ENCODE measurements at regions not wholly inside any gene's neighbourhood (a gene's known extent, or its start where the extent isn't known, plus 50 kb on each side); places are given as distances from the start of the nearest gene placed in this dataset.

GRCh38 chr5:165858118-165858517 is 2352.7 kb downstream of the MAT2B start:
- no peak for ATAC-seq
- TF ChIP-seq ZNF70 (CRISPR knock-in tag; IDR thresholded peaks at IDR 0.05) (no peak), TCF4 (CRISPR knock-in tag; IDR thresholded peaks at IDR 0.05; ENCODE audit: borderline replicate concordance) (no peak), CSDC2 (CRISPR knock-in tag; IDR thresholded peaks at IDR 0.05) (no peak), PPARA (CRISPR knock-in tag; IDR thresholded peaks at IDR 0.05; ENCODE audit: borderline replicate concordance) (no peak), ZFP3 (CRISPR knock-in tag; IDR thresholded peaks at IDR 0.05) (no peak), RARB (CRISPR knock-in tag; IDR thresholded peaks at IDR 0.05) (no peak), ARNTL (CRISPR knock-in tag; IDR thresholded peaks at IDR 0.05; ENCODE audit: borderline replicate concordance, low read depth) (no peak), ISL1 (CRISPR knock-in tag; IDR thresholded peaks at IDR 0.05) (no peak), SNAI2 (CRISPR knock-in tag; IDR thresholded peaks at IDR 0.05) (no peak), ZFP30 (CRISPR knock-in tag; IDR thresholded peaks at IDR 0.05) (no peak), CSRNP3 (CRISPR knock-in tag; IDR thresholded peaks at IDR 0.05) (no peak), ZNF565 (CRISPR knock-in tag; conservative IDR thresholded peaks at IDR 0.05; ENCODE audit: low read depth) (no peak)

DNA sequence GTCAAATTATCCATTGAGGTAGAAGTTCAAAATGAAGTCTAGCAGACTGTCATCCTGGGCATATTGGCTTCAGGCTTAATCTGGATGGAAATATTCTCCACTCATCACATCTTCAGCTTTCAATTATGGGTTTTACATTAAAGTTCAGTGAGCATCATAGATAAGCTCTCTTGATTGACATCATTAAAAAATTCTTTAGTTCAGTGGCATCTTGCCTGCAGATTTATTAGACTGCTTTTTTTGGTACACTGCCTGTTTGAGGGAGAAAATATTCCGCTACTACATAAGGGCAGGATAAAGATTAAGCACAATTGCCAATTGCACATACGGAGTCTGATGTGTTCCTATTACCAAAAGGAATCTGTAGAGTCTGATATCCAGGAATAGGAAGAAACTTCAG is 2353.8 kb downstream of the MAT2B start:
- TF ChIP-seq, protein P1, sequence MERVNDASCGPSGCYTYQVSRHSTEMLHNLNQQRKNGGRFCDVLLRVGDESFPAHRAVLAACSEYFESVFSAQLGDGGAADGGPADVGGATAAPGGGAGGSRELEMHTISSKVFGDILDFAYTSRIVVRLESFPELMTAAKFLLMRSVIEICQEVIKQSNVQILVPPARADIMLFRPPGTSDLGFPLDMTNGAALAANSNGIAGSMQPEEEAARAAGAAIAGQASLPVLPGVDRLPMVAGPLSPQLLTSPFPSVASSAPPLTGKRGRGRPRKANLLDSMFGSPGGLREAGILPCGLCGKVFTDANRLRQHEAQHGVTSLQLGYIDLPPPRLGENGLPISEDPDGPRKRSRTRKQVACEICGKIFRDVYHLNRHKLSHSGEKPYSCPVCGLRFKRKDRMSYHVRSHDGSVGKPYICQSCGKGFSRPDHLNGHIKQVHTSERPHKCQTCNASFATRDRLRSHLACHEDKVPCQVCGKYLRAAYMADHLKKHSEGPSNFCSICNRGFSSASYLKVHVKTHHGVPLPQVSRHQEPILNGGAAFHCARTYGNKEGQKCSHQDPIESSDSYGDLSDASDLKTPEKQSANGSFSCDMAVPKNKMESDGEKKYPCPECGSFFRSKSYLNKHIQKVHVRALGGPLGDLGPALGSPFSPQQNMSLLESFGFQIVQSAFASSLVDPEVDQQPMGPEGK (CRISPR knock-in tag; IDR thresholded peaks at IDR 0.05; ENCODE audit: borderline replicate concordance), result no peak
- TF ChIP-seq CSDC2 (CRISPR knock-in tag; IDR thresholded peaks at IDR 0.05) (no peak), BACH2 (CRISPR knock-in tag; IDR thresholded peaks at IDR 0.05; ENCODE audit: borderline replicate concordance) (no peak), ZNF8 (CRISPR knock-in tag; IDR thresholded peaks at IDR 0.05) (no peak), SNAI2 (CRISPR knock-in tag; IDR thresholded peaks at IDR 0.05) (no peak), TCF4 (CRISPR knock-in tag; IDR thresholded peaks at IDR 0.05; ENCODE audit: borderline replicate concordance) (no peak), CSRNP3 (CRISPR knock-in tag; IDR thresholded peaks at IDR 0.05) (no peak)
- no peak for ATAC-seq

- TF ChIP-seq ZFP30 (CRISPR knock-in tag; IDR thresholded peaks at IDR 0.05) (no peak), PPARA (CRISPR knock-in tag; IDR thresholded peaks at IDR 0.05; ENCODE audit: borderline replicate concordance) (no peak), ZC3H10 (CRISPR knock-in tag; IDR thresholded peaks at IDR 0.05) (no peak), ZFP3 (CRISPR knock-in tag; IDR thresholded peaks at IDR 0.05) (no peak), CSDC2 (CRISPR knock-in tag; IDR thresholded peaks at IDR 0.05) (no peak)
- TF ChIP-seq, protein P2, sequence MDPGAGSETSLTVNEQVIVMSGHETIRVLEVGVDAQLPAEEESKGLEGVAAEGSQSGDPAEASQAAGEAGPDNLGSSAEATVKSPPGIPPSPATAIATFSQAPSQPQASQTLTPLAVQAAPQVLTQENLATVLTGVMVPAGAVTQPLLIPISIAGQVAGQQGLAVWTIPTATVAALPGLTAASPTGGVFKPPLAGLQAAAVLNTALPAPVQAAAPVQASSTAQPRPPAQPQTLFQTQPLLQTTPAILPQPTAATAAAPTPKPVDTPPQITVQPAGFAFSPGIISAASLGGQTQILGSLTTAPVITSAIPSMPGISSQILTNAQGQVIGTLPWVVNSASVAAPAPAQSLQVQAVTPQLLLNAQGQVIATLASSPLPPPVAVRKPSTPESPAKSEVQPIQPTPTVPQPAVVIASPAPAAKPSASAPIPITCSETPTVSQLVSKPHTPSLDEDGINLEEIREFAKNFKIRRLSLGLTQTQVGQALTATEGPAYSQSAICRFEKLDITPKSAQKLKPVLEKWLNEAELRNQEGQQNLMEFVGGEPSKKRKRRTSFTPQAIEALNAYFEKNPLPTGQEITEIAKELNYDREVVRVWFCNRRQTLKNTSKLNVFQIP (CRISPR knock-in tag; IDR thresholded peaks at IDR 0.05; ENCODE audit: borderline replicate concordance, low read depth), result no peak
- no peak for ATAC-seq
These were observed 2357.8 kb downstream of the MAT2B start for GRCh38 chr5:165863239-165863638.

GRCh38 chr5:165871291-165871690 is 2365.9 kb downstream of the MAT2B start:
- TF ChIP-seq ARNTL (CRISPR knock-in tag; IDR thresholded peaks at IDR 0.05; ENCODE audit: borderline replicate concordance, low read depth) (no peak), RARB (CRISPR knock-in tag; IDR thresholded peaks at IDR 0.05) (no peak), SNAI2 (CRISPR knock-in tag; IDR thresholded peaks at IDR 0.05) (no peak)
- TF ChIP-seq, protein P3, sequence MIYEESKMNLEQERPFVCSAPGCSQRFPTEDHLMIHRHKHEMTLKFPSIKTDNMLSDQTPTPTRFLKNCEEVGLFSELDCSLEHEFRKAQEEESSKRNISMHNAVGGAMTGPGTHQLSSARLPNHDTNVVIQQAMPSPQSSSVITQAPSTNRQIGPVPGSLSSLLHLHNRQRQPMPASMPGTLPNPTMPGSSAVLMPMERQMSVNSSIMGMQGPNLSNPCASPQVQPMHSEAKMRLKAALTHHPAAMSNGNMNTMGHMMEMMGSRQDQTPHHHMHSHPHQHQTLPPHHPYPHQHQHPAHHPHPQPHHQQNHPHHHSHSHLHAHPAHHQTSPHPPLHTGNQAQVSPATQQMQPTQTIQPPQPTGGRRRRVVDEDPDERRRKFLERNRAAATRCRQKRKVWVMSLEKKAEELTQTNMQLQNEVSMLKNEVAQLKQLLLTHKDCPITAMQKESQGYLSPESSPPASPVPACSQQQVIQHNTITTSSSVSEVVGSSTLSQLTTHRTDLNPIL (CRISPR knock-in tag; IDR thresholded peaks at IDR 0.05; ENCODE audit: low read depth), result no peak
- no peak for ATAC-seq

DNA sequence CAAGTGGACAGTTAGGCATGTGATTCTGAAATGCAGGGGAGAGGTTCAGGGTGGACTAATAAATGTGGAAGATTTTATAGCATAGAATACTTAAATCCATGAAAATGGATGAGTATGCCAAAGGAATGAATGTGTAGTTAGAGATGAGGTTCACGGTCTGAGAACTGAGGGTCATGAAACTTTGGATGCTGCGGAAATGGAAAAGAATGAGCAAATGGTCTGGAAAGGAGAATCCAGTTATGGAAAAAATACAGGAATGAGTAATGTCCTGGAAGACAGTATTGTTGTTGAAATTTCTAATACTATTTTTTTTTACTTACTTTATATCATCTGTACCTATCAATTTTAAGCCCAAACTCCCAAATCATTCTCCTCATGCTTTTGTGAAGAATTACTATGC is 2369.4 kb downstream of the MAT2B start:
- no peak for ATAC-seq
- TF ChIP-seq TCF4 (CRISPR knock-in tag; IDR thresholded peaks at IDR 0.05; ENCODE audit: borderline replicate concordance), result no peak

Measured in SK-N-SH treated with all-trans-retinoic acid at 6 μM for 48 hours (cell line).